HG02610 (cell line): ENCODE measurements at regions not wholly inside any gene's neighbourhood (a gene's known extent, or its start where the extent isn't known, plus 50 kb on each side); places are given as distances from the start of the nearest gene placed in this dataset.
"Not testable (repeated sequence)": the region's sequence is repeated elsewhere in the genome, so short reads cannot be mapped to it uniquely, and the experiment has no call there.

ENCODE experiments used
- ATAC-seq: cut with Tn5 transposase; IDR thresholded peaks from one replicate; pipeline ENCODE4 v1.9.1; 2021; ENCODE audit warnings: mild to moderate bottlenecking, moderate library complexity; ENCODE audit not compliant: unreplicated experiment

- not testable (repeated sequence) for ATAC-seq
Observed at GRCh38 chr9:67312504-67312903, 320.2 kb upstream of the SPATA31A3 start.

GRCh38 chr9:67307109-67307508 is 314.8 kb upstream of the SPATA31A3 start:
- ATAC-seq, result not testable (repeated sequence)

GRCh38 chr9:67288797-67289196 is 296.4 kb upstream of the SPATA31A3 start:
- ATAC-seq, result not testable (repeated sequence)

- ATAC-seq, result not testable (repeated sequence)
Observed at GRCh38 chr9:67288117-67288735, 295.9 kb upstream of the SPATA31A3 start.

- not testable (repeated sequence) for ATAC-seq
Observed at GRCh38 chr9:67284299-67284698, 291.9 kb upstream of the SPATA31A3 start.

GRCh38 chr9:67281574-67281973 is 289.2 kb upstream of the SPATA31A3 start:
- not testable (repeated sequence) for ATAC-seq

GRCh38 chr9:67269692-67270091 is 277.3 kb upstream of the SPATA31A3 start:
- ATAC-seq, result not testable (repeated sequence)

- not testable (repeated sequence) for ATAC-seq
Observed at GRCh38 chr9:67257894-67258293, 265.5 kb upstream of the SPATA31A3 start.

- ATAC-seq, result not testable (repeated sequence)
Observed at GRCh38 chr9:67248967-67249366, 256.6 kb upstream of the SPATA31A3 start.

GRCh38 chr9:67212073-67212472 is 219.7 kb upstream of the SPATA31A3 start:
- ATAC-seq, result not testable (repeated sequence)

GRCh38 chr9:67210842-67211241 is 218.5 kb upstream of the SPATA31A3 start:
- ATAC-seq, result not testable (repeated sequence)

- not testable (repeated sequence) for ATAC-seq
Observed at GRCh38 chr9:67208831-67209437, 216.6 kb upstream of the SPATA31A3 start.

GRCh38 chr9:67196135-67196534 is 203.8 kb upstream of the SPATA31A3 start:
- not testable (repeated sequence) for ATAC-seq

- not testable (repeated sequence) for ATAC-seq
Observed at GRCh38 chr9:67195357-67195756, 203.0 kb upstream of the SPATA31A3 start.

GRCh38 chr9:67179185-67179584 is 186.8 kb upstream of the SPATA31A3 start:
- not testable (repeated sequence) for ATAC-seq

GRCh38 chr9:67175167-67175566 is 182.8 kb upstream of the SPATA31A3 start:
- not testable (repeated sequence) for ATAC-seq

GRCh38 chr9:67171721-67172120 is 179.4 kb upstream of the SPATA31A3 start:
- ATAC-seq, result not testable (repeated sequence)

GRCh38 chr9:67168530-67169157 is 176.3 kb upstream of the SPATA31A3 start:
- not testable (repeated sequence) for ATAC-seq

GRCh38 chr9:67166335-67166734 is 174.0 kb upstream of the SPATA31A3 start:
- ATAC-seq, result not testable (repeated sequence)

GRCh38 chr9:67162827-67163226 is 170.5 kb upstream of the SPATA31A3 start:
- not testable (repeated sequence) for ATAC-seq

- not testable (repeated sequence) for ATAC-seq
Observed at GRCh38 chr9:67155218-67155617, 162.9 kb upstream of the SPATA31A3 start.

- not testable (repeated sequence) for ATAC-seq
Observed at GRCh38 chr9:67153501-67153900, 161.2 kb upstream of the SPATA31A3 start.
